Non-pigmented ciliary epithelial cell (primary cell): ENCODE measurements at regions not wholly inside any gene's neighbourhood (a gene's known extent, or its start where the extent isn't known, plus 50 kb on each side); places are given as distances from the start of the nearest gene placed in this dataset.
"Not testable (repeated sequence)": the region's sequence is repeated elsewhere in the genome, so short reads cannot be mapped to it uniquely, and the experiment has no call there.

Source experiments
- DNase-seq: peaks from one replicate; pipeline ENCODE4 v3.0.0-alpha.2; 2010; ENCODE audit warnings: low read depth

GRCh38 chr16:65272699-65273414, 151.0 kb upstream of the CDH11 start:
- no peak for DNase-seq

- DNase-seq = no peak
Observed at GRCh38 chr16:65271996-65272395, 150.1 kb upstream of the CDH11 start.

GRCh38 chr16:65268331-65268730, 146.5 kb upstream of the CDH11 start:
- DNase-seq = no peak

GRCh38 chr16:65263896-65264295, 142.0 kb upstream of the CDH11 start:
- no peak for DNase-seq

- no peak for DNase-seq
Observed at GRCh38 chr16:65260746-65261145, 138.9 kb upstream of the CDH11 start.

GRCh38 chr16:65254144-65254543, 132.3 kb upstream of the CDH11 start:
- no peak for DNase-seq

GRCh38 chr16:65249768-65250167, 127.9 kb upstream of the CDH11 start:
- no peak for DNase-seq

- no peak for DNase-seq
Observed at GRCh38 chr16:65244787-65245186, 122.9 kb upstream of the CDH11 start.

GRCh38 chr16:65235339-65236177, 113.7 kb upstream of the CDH11 start:
- no peak for DNase-seq

- DNase-seq = not testable (repeated sequence)
Observed at GRCh38 chr16:65234721-65235320, 113.0 kb upstream of the CDH11 start.

GRCh38 chr16:65229191-65229662, 107.4 kb upstream of the CDH11 start:
- no peak for DNase-seq

- no peak for DNase-seq
Observed at GRCh38 chr16:65227150-65227835, 105.4 kb upstream of the CDH11 start.

- DNase-seq = no peak
Observed at GRCh38 chr16:65226077-65226476, 104.2 kb upstream of the CDH11 start.

GRCh38 chr16:65225488-65225887, 103.6 kb upstream of the CDH11 start:
- no peak for DNase-seq

- no peak for DNase-seq
Observed at GRCh38 chr16:65224994-65225393, 103.1 kb upstream of the CDH11 start.

- no peak for DNase-seq
Observed at GRCh38 chr16:65224471-65224870, 102.6 kb upstream of the CDH11 start.

- no peak for DNase-seq
Observed at GRCh38 chr16:65223335-65223734, 101.5 kb upstream of the CDH11 start.

GRCh38 chr16:65222536-65222935, 100.7 kb upstream of the CDH11 start:
- DNase-seq = no peak

GRCh38 chr16:65222049-65222448, 100.2 kb upstream of the CDH11 start:
- DNase-seq = no peak

- DNase-seq = no peak
Observed at GRCh38 chr16:65219786-65220185, 97.9 kb upstream of the CDH11 start.

GRCh38 chr16:65218348-65218747, 96.5 kb upstream of the CDH11 start:
- no peak for DNase-seq

GRCh38 chr16:65213866-65214595, 92.2 kb upstream of the CDH11 start:
- no peak for DNase-seq
